Stimulated activated naive CD8-positive, alpha-beta T cell treated with anti-CD3 and anti-CD28 coated beads, Interleukin-15, amount 100 ng/mL, for 72 hours (primary cell): ENCODE measurements at regions not wholly inside any gene's neighbourhood (a gene's known extent, or its start where the extent isn't known, plus 50 kb on each side); places are given as distances from the start of the nearest gene placed in this dataset.
A peak's percentile ranks its signal among the peaks of the same experiment; 100 is the strongest.

Experiments used
- ATAC-seq: fragments of 150-1000 bp; cut with Tn5 transposase; 2 replicates; pipeline ENCODE4 v1.10.0; 2021; ENCODE audit warnings: mild to moderate bottlenecking, moderate library complexity
- DNase-seq, 2 donors: peaks; one replicate each; pipeline ENCODE4 v3.0.0; 2021 to 2022
- H3K27ac Mint-ChIP-seq, 2 donors: one replicate each; pipeline ENCODE4 v1.8.0; 2022; ENCODE audit warnings: mild to moderate bottlenecking in 2 of 2, mixed read lengths in 2 of 2, moderate library complexity in 2 of 2
- H3K27me3 Mint-ChIP-seq: one replicate; pipeline ENCODE4 v1.8.0; 2022; ENCODE audit warnings: mixed read lengths
- H3K4me1 Mint-ChIP-seq: one replicate; pipeline ENCODE4 v1.8.0; 2022; ENCODE audit warnings: mild to moderate bottlenecking, mixed read lengths
- H3K4me3 Mint-ChIP-seq, 2 donors: one replicate each; pipeline ENCODE4 v1.8.0; 2022; ENCODE audit warnings: mild to moderate bottlenecking in 2 of 2, mixed read lengths in 2 of 2, moderate library complexity in 1 of 2
- H3K9me3 Mint-ChIP-seq, 2 donors: one replicate each; pipeline ENCODE4 v1.8.0; 2022; ENCODE audit warnings: mixed read lengths in 2 of 2

DNA sequence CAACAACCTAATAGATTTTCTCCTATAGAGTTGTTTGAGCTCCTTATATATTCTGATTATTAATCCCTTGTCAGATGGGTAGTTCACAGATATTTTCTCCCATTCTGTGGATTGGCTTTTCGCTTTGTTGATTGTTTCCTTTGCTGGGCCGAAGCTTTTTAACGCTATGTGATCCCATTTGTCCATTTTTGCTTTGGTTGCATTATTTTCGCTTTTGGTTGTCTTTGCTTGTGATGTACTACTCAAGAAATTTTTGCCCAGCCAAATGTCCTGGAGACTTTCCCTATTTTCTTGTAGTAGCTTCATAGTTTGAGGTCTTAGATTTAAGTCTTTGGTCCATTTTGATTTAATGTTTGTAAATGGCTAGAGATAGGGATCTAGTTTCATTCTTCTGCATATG lies 258.4 kb upstream of the FAR2 start:
- DNase-seq = no peak
- H3K4me3 Mint-ChIP-seq = no peak overlapping the region
- H3K27me3 Mint-ChIP-seq = no peaks in the 10 kb centered on the region
- H3K9me3 Mint-ChIP-seq = no peaks in the 10 kb centered on the region
- ATAC-seq = no peak
- H3K4me1 Mint-ChIP-seq = no peaks in the 10 kb centered on the region
- H3K27ac Mint-ChIP-seq = no peak overlapping the region

- ATAC-seq (no peak), DNase-seq (no peak)
- no peaks in the 10 kb centered on the region for H3K4me1 Mint-ChIP-seq
- no peaks in the 10 kb centered on the region for H3K9me3 Mint-ChIP-seq
- H3K27me3 Mint-ChIP-seq = no peaks in the 10 kb centered on the region
- no peak overlapping the region for H3K4me3 Mint-ChIP-seq
- H3K27ac Mint-ChIP-seq = no peak overlapping the region
Observed at GRCh38 chr12:28891126-28891525, 258.0 kb upstream of the FAR2 start.

DNA sequence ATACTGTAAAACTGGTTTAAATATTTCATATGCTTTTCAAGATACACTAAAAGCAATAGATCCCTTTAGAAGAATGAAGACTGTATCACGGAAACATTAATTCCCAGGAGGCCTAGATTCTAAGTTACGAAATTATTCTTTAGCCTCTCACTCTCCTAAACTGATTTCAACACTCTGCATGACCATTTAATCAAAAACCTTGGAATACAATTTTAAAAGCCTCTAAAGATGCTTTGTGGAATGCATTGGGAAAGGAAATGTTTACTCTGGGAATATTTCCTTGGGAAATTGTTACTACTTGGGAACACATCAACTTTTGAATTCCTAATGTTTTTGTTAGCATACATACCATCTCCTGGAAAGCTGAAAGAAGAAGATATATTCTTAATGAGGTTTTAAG lies 255.7 kb upstream of the FAR2 start:
- DNase-seq = no peak

GRCh38 chr12:28893856-28894255 lies 255.2 kb upstream of the FAR2 start:
- Mint-ChIP-seq H3K27me3 (no peaks in the 10 kb centered on the region), H3K4me3 (no peak overlapping the region), H3K27ac (no peak overlapping the region), H3K4me1 (no peaks in the 10 kb centered on the region), H3K9me3 (peaks cover 7 to 15% of the 10 kb centered on the region in 2 donors)
- no peak for DNase-seq
- no peak for ATAC-seq

More for the DNA sequence above, 255.7 kb upstream of the FAR2 start:
- H3K27me3 Mint-ChIP-seq = no peaks in the 10 kb centered on the region
- no peak overlapping the region for H3K27ac Mint-ChIP-seq
- no peak for ATAC-seq
- H3K4me3 Mint-ChIP-seq = no peak overlapping the region
- no peaks in the 10 kb centered on the region for H3K4me1 Mint-ChIP-seq
- H3K9me3 Mint-ChIP-seq = peaks cover 7 to 10% of the 10 kb centered on the region in 2 donors

GRCh38 chr12:28896421-28896820 lies 252.7 kb upstream of the FAR2 start:
- no peak for DNase-seq
- Mint-ChIP-seq H3K27ac (no peak overlapping the region), H3K9me3 (peaks cover 16 to 39% of the 10 kb centered on the region in 2 donors), H3K4me1 (no peaks in the 10 kb centered on the region), H3K27me3 (no peaks in the 10 kb centered on the region), H3K4me3 (no peak overlapping the region)
- ATAC-seq = no peak

GRCh38 chr12:28898038-28898437 lies 251.0 kb upstream of the FAR2 start:
- Mint-ChIP-seq H3K4me3 (no peak overlapping the region), H3K27ac (no peak overlapping the region), H3K9me3 (peaks cover 25 to 47% of the 10 kb centered on the region in 2 donors), H3K27me3 (no peaks in the 10 kb centered on the region), H3K4me1 (no peaks in the 10 kb centered on the region)
- DNase-seq = no peak
- no peak for ATAC-seq

GRCh38 chr12:28899951-28900350 lies 249.1 kb upstream of the FAR2 start:
- no peaks in the 10 kb centered on the region for H3K27me3 Mint-ChIP-seq
- H3K4me3 Mint-ChIP-seq = no peak overlapping the region
- peaks cover 25 to 49% of the 10 kb centered on the region in 2 donors for H3K9me3 Mint-ChIP-seq
- DNase-seq (no peak), ATAC-seq (no peak)
- H3K27ac Mint-ChIP-seq = no peak overlapping the region
- H3K4me1 Mint-ChIP-seq = no peaks in the 10 kb centered on the region

DNA sequence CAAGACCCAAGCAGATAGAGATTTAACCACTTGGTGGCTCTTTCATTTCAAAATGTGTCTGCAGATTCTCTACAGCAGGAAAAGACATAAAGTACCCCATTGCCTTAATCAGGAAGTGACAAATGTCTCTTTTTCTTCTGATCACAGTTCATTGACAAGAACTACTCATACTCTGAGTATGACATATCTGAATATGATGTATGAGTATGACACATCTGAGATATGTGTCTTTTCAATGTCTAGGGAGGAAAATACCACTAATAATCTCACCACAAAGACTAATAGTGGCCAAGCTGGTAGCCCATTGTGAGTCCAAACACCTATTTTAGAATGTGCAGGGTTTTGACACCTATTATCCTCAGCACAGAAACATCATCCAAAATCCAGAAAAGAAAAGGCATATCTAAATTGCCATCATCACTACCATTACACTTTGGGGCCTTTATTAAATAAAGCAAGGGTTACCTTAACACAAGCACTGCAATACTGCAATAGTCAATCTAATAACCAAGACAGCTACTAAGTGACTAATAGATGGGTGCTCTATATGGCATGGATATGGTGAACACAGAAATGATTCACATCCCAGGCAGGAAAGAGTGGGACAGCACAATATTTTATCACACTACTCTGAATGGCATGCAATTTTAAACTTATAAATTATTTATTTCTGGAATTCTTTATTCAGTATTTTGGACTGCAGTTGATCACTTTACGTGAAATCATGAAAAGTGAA lies 243.7 kb upstream of the FAR2 start:
- DNase-seq (no peak), ATAC-seq (no peak)
- Mint-ChIP-seq H3K27ac (no peak overlapping the region), H3K4me1 (no peaks in the 10 kb centered on the region), H3K4me3 (no peak overlapping the region), H3K9me3 (peaks cover 22 to 36% of the 10 kb centered on the region in 2 donors), H3K27me3 (no peaks in the 10 kb centered on the region)

- H3K27me3 Mint-ChIP-seq = no peaks in the 10 kb centered on the region
- no peaks in the 10 kb centered on the region for H3K4me1 Mint-ChIP-seq
- peaks cover 19 to 31% of the 10 kb centered on the region in 2 donors for H3K9me3 Mint-ChIP-seq
- no peak overlapping the region for H3K4me3 Mint-ChIP-seq
- H3K27ac Mint-ChIP-seq = no peak overlapping the region
- ATAC-seq (no peak), DNase-seq (no peak)
Observed at GRCh38 chr12:28908646-28909045, 240.4 kb upstream of the FAR2 start.

GRCh38 chr12:28909291-28909690 lies 239.8 kb upstream of the FAR2 start:
- Mint-ChIP-seq H3K27me3 (no peaks in the 10 kb centered on the region), H3K9me3 (peaks cover 25 to 37% of the 10 kb centered on the region in 2 donors), H3K27ac (no peak overlapping the region), H3K4me1 (no peaks in the 10 kb centered on the region), H3K4me3 (no peak overlapping the region)
- DNase-seq (no peak), ATAC-seq (no peak)

- DNase-seq = no peak
- Mint-ChIP-seq H3K27ac (no peak overlapping the region), H3K4me1 (no peaks in the 10 kb centered on the region), H3K27me3 (peaks cover 6% of the 10 kb centered on the region), H3K4me3 (no peak overlapping the region), H3K9me3 (peaks cover 0 to 17% of the 10 kb centered on the region in 2 donors)
- ATAC-seq = no peak
Observed at GRCh38 chr12:28925719-28926376, 223.2 kb upstream of the FAR2 start.

DNA sequence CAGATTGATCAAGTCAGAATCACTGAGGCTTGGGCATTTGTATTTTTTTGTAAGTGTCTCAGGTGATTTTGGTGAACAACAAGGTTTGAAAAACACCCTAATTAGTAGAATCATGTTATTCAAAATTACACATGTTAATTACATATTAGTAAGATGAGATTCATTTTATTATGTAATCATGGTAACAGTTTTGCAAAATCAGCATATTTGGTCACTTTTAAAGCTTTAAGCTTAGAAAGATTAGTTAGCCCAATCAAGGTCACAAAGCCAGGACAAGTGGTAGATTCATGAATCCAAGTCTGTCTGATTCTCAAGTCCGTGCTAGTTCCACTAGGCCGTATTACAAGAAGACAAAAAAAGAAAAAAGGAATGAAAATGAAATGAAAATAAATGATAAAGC lies 218.4 kb upstream of the FAR2 start:
- Mint-ChIP-seq H3K4me3 (no peak overlapping the region), H3K9me3 (no peaks in the 10 kb centered on the region), H3K27me3 (peaks cover 6% of the 10 kb centered on the region), H3K27ac (peak overlapping the region in 1 of 2 donors; percentile 11), H3K4me1 (no peaks in the 10 kb centered on the region)
- DNase-seq (no peak), ATAC-seq (no peak)

DNA sequence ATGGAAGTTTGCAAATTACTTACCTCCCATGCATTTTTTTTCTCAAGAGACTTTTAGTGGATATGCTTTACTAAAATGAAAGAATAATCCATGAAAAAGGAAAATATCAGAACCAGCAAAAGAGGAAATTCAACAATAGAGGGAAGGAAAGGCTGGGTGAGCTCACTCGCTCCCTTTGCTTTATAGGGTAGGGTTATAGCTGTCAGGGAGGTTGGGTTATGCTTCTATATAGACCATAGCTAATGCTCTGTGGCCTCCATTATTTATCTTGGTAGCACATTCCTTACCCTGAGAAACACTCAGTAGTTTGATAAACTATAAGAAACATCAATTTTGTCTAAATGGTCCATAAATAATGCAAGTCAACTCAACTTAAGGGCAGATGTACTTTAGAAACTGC lies 215.9 kb upstream of the FAR2 start:
- ATAC-seq (no peak), DNase-seq (no peak)
- no peak overlapping the region for H3K27ac Mint-ChIP-seq
- H3K27me3 Mint-ChIP-seq = peaks cover 2% of the 10 kb centered on the region
- no peaks in the 10 kb centered on the region for H3K9me3 Mint-ChIP-seq
- no peak overlapping the region for H3K4me3 Mint-ChIP-seq
- no peaks in the 10 kb centered on the region for H3K4me1 Mint-ChIP-seq

DNA sequence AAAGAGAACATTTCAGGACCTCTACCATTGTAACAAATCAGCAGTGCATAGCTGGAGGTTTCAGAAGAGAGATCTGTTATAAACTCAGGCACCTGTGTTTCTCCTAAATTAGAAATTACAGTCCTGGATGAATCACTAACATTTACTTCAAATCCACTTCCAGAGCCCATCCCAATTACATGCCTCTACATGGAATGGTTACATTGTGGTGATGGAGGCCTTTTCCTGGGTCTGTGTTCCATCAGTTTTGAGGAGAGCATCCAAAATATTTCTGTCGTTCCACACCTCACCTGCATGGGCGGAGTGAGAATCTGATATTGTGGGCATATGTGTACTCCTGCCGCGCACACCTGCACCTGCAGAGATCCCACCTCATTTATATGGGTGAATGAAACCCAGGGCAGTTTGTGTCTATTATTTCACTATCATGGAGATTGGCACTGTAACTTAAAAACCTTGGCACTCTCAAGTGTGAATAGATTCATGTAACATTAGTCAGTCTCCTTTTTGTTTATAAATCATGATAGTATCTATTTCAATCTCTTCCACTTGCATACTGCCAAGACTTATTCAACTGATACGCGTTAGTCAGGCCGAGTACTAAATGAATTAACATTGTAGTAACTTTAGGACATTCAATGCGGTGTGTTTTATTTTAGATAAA lies 215.1 kb upstream of the FAR2 start:
- ATAC-seq = no peak
- Mint-ChIP-seq H3K4me1 (no peaks in the 10 kb centered on the region), H3K9me3 (no peaks in the 10 kb centered on the region), H3K4me3 (no peak overlapping the region), H3K27me3 (peaks cover 10% of the 10 kb centered on the region), H3K27ac (no peak overlapping the region)
- DNase-seq = no peak

- ATAC-seq (no peak), DNase-seq (no peak)
- Mint-ChIP-seq H3K9me3 (no peaks in the 10 kb centered on the region), H3K4me1 (no peaks in the 10 kb centered on the region), H3K27me3 (peaks cover 18% of the 10 kb centered on the region), H3K4me3 (no peak overlapping the region), H3K27ac (no peak overlapping the region)
Observed at GRCh38 chr12:28936221-28936620, 212.9 kb upstream of the FAR2 start.

- DNase-seq = no peak
- Mint-ChIP-seq H3K4me3 (no peak overlapping the region), H3K27ac (no peak overlapping the region), H3K27me3 (peaks cover 18% of the 10 kb centered on the region), H3K9me3 (no peaks in the 10 kb centered on the region), H3K4me1 (no peaks in the 10 kb centered on the region)
- ATAC-seq = no peak
Observed at GRCh38 chr12:28936711-28937110, 212.4 kb upstream of the FAR2 start.
